A673 (cell line): ENCODE measurements at regions not wholly inside any gene's neighbourhood (a gene's known extent, or its start where the extent isn't known, plus 50 kb on each side); places are given as distances from the start of the nearest gene placed in this dataset.

Experiments
- BruUV-seq: library from RNA; stranded (reverse); fragments of 400-500 nt; replicated peaks from 2 replicates; lab custom pipeline; 2021; lab: Mats Ljungman, UMichigan
- CTCF ChIA-PET: fragments of 300-600 bp; sonication (Branson Sonifier 250); formaldehyde crosslinking; loops from one replicate; lab custom pipeline; 2022; ENCODE audit warnings: antibody characterized with exemption; lab: Charles Lee
- POLR2A ChIA-PET: fragments of 300-600 bp; sonication (Branson Sonifier 250); formaldehyde crosslinking; loops from one replicate; lab custom pipeline; 2022; ENCODE audit warnings: antibody characterized with exemption; ENCODE audit not compliant: low non-redundant PET; lab: Charles Lee
- DNase-seq: peaks from one replicate; pipeline ENCODE4 v3.0.0-alpha.2; 2015; ENCODE audit warnings: low spot score
- H3K27ac ChIP-seq: fragments of 200-600 bp; sonication (generic); 2 replicates; pipeline ENCODE4 v1.5.1; 2016; ENCODE audit warnings: mixed run types, low read depth, mild to moderate bottlenecking, mixed read lengths, antibody characterized with exemption, low read length; ENCODE audit not compliant: poor library complexity, severe bottlenecking
- H3K27me3 ChIP-seq: fragments of 200-600 bp; sonication (generic); replicated peaks from 2 replicates; pipeline ENCODE4 v1.6.1; 2017; ENCODE audit warnings: mixed run types, low read depth, mild to moderate bottlenecking, mixed read lengths, antibody characterized with exemption, low read length; ENCODE audit not compliant: insufficient read depth, poor library complexity
- H3K36me3 ChIP-seq: fragments of 200-600 bp; sonication (generic); 2 replicates; pipeline ENCODE4 v1.6.1; 2016; ENCODE audit warnings: mixed run types, mild to moderate bottlenecking, mixed read lengths, antibody characterized with exemption, low read length; ENCODE audit not compliant: insufficient read depth, poor library complexity, severe bottlenecking
- H3K4me1 ChIP-seq: fragments of 200-600 bp; sonication (generic); 2 replicates; pipeline ENCODE4 v1.6.1; 2017; ENCODE audit warnings: mixed run types, mild to moderate bottlenecking, mixed read lengths, antibody characterized with exemption, low read length; ENCODE audit not compliant: insufficient read depth, poor library complexity, severe bottlenecking
- H3K4me3 ChIP-seq: fragments of 200-600 bp; sonication (generic); 2 replicates; pipeline ENCODE4 v1.5.1; 2016; ENCODE audit warnings: low read depth, mixed run types, mild to moderate bottlenecking, mixed read lengths, low read length; ENCODE audit not compliant: poor library complexity, severe bottlenecking
- H3K9me3 ChIP-seq: fragments of 200-600 bp; sonication (generic); 2 replicates; pipeline ENCODE4 v1.6.1; 2016; ENCODE audit warnings: mixed run types, low read depth, mild to moderate bottlenecking, mixed read lengths, antibody characterized with exemption, low read length; ENCODE audit not compliant: poor library complexity, severe bottlenecking
- CTCF ChIP-seq: fragments of 300-800, 200-600 bp; sonication (generic); conservative IDR thresholded peaks from 2 replicates; pipeline ENCODE4 v1.5.1; 2017; ENCODE audit warnings: low read depth, mild to moderate bottlenecking, antibody characterized with exemption, low read length, moderate library complexity, mixed read lengths
- EZH2 ChIP-seq: fragments of 200-600 bp; sonication (generic); IDR thresholded peaks from 2 replicates; pipeline ENCODE4 v1.6.1; 2017; ENCODE audit warnings: borderline replicate concordance, low read depth, mild to moderate bottlenecking, mixed read lengths, antibody characterized with exemption, low read length; ENCODE audit not compliant: poor library complexity, severe bottlenecking
- intact Hi-C: fragments of 100-400 bp; cut with micrococcal nuclease; formaldehyde crosslinking; loops from one replicate; pipeline ENCODE4 v1.10.0; 2022; ENCODE audit not compliant: unreplicated experiment

- no peak for DNase-seq
- ChIA-PET POLR2A (no interaction called here), CTCF (no interaction called here)
- peaks cover 7% of the 10 kb centered on the region for H3K4me1 ChIP-seq
- H3K9me3 ChIP-seq, result no peaks in the 10 kb centered on the region
- no peaks in the 10 kb centered on the region for H3K36me3 ChIP-seq
- H3K27me3 ChIP-seq, result no peaks in the 10 kb centered on the region
- no peak overlapping the region for H3K27ac ChIP-seq
- TF ChIP-seq EZH2 (no peak), CTCF (no peak)
- no TSS peak for BruUV-seq
- H3K4me3 ChIP-seq, result no peak overlapping the region
- intact Hi-C loops, result no loop called here
These were observed 180.7 kb upstream of the SMAD3 start for GRCh38 chr15:66884661-66885237.

GRCh38 chr15:66885281-66885915 is 180.0 kb upstream of the SMAD3 start:
- Histone ChIP-seq H3K4me3 (no peak overlapping the region), H3K27ac (no peak overlapping the region), H3K4me1 (peaks cover 7% of the 10 kb centered on the region), H3K36me3 (no peaks in the 10 kb centered on the region), H3K27me3 (no peaks in the 10 kb centered on the region), H3K9me3 (no peaks in the 10 kb centered on the region)
- DNase-seq, result no peak
- ChIA-PET POLR2A (no interaction called here), CTCF (no interaction called here)
- intact Hi-C loops, result no loop called here
- BruUV-seq, result no TSS peak
- TF ChIP-seq EZH2, result no peak
- TF ChIP-seq CTCF, result no peak

- Histone ChIP-seq H3K4me3 (no peak overlapping the region), H3K4me1 (peaks cover 7% of the 10 kb centered on the region), H3K27ac (no peak overlapping the region), H3K27me3 (no peaks in the 10 kb centered on the region), H3K36me3 (no peaks in the 10 kb centered on the region), H3K9me3 (no peaks in the 10 kb centered on the region)
- ChIA-PET POLR2A (no interaction called here), CTCF (no interaction called here)
- TF ChIP-seq CTCF, result no peak
- TF ChIP-seq EZH2, result no peak
- intact Hi-C loops, result no loop called here
- no TSS peak for BruUV-seq
- no peak for DNase-seq
These were observed 179.1 kb upstream of the SMAD3 start for GRCh38 chr15:66886241-66886675.
